ENCODE measurements at regions not wholly inside any gene's neighbourhood (a gene's known extent, or its start where the extent isn't known, plus 50 kb on each side); places are given as distances from the start of the nearest gene placed in this dataset.

- no peak for DNase-seq
Measured at GRCh38 chr5:146940295-146940694, 61.7 kb upstream of the PPP2R2B start.

DNA sequence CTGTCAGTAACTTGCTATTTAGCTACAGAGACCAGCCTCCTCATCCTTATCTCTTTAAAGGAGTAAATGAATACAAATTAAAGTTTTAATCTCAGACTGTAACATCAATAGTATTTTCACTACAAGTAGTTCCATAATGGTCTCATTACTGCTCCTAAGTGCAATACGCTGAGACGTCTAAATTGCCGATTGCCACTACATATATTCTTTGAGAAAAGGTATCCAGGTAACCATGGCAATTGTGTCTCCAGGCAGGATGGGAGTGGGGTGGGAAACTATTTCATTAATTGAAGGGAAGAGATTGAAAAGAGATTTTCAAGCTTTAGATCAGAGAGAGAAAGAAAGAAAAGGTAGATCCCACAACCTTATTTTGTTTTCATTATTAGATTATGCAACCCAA, 65.5 kb upstream of the PPP2R2B start:
- no peak for DNase-seq

- no peak for DNase-seq
Measured at GRCh38 chr5:146944764-146945616, 66.4 kb upstream of the PPP2R2B start.

DNA sequence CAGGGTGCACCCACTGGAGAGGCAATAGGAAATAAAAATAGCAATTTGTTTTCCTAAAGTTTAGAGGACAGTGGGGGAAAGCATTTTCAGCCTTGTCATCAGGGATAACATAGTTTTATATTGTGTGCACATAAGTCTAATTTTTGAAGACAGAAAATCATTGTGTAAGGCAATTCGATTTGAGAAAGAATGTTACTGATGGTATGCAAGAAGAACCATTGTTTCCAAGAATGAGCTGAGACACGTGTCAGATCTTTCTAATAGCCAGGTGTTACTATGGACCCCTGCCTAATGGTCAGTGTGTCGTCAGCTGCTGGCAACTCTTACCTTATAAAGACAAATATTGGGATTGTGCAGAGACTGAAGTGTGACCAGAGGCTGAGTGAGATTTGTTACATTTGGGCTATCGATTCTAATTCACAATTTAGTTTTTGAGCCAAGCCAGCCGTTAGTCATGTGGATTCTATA, 67.1 kb upstream of the PPP2R2B start:
- DNase-seq, result no peak

DNA sequence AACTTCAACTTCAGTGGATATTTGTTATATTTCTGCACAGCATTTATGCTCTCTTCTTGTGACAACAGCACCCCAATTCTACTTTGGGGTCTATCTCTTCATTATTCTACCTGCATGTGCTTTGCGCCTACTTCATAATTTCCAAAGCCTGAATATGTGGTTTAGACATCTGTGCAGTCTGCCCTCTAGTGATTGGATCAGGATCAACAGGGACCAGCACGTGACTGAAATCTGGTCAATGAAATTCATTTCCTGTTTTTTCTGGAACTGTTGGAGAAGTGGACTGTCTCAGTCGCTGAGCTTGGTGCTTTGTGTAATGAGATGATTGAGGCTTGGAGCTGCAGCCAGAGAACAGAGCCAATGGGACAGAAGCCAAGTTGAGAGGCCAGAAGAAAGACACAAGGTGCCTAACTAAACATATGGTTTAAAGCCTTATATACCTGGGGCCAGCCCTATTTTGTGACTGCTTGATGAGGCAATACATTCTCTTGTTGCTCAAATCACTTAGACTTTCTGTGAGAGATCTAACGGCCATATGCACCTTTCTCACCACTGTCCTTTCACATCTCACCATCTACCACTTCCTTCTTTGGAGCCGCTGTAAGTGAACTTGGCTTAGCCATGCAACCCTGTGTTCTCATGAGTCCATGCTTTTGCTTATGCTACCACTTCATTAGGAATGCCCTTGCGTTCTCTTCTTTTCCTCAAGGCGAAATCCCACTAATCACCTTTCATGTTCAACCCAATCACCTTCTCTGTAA, 68.8 kb upstream of the PPP2R2B start:
- no peak for DNase-seq

GRCh38 chr5:146948666-146949065, 70.1 kb upstream of the PPP2R2B start:
- no peak for DNase-seq

- DNase-seq, result no peak
Measured at GRCh38 chr5:146952168-146952567, 73.6 kb upstream of the PPP2R2B start.

- no peak for DNase-seq
Measured at GRCh38 chr5:146956217-146956616, 77.7 kb upstream of the PPP2R2B start.

- no peak for DNase-seq
Measured at GRCh38 chr5:146959360-146959759, 80.8 kb upstream of the PPP2R2B start.

- no peak for DNase-seq
Measured at GRCh38 chr5:146962801-146963355, 84.3 kb upstream of the PPP2R2B start.

DNA sequence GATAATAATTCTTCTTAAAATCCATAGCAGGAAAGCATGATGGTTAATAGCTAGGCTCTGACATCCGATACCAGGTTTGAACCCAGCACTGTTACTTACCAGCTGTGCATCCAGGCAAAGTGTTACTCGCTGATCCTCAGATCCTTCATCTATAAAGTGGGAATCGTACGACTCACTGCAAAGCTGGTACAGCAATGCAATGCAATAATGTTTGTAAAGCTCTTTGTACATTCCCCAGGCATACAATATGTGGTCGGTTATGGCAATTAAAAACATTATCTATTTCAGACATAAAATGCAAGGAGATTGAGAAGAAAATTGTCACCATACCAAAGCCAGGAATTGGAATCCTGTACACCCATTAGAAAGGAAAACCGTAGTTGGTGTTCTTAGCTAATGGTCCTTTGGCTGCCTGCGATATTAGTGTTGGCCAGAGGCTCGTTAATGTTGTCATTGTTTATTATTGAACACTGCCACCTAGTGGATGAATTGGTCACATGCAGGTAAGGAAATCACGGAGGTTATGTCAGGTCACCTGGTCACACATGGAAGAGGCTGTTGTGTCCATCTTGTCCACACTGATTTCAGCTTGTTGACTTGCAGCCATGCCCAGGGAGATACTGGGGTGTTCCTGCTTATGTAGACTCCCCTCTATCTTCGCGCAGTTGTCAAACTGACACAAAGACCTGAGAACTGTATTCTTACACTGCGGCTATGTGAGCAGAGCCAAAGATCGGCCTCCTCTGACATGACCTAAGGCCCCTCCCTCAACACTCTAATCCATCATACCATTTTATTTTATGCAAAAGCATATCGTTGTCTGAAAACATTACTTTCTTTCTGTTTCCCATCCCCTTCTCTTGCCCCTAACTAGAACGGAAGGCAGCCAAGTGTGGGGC, 87.5 kb upstream of the PPP2R2B start:
- peak; percentile 23 for DNase-seq

- DNase-seq, result peak; percentile 73
Measured at GRCh38 chr5:146967646-146968045, 89.1 kb upstream of the PPP2R2B start.

GRCh38 chr5:146971401-146971800, 92.8 kb upstream of the PPP2R2B start:
- no peak for DNase-seq

DNA sequence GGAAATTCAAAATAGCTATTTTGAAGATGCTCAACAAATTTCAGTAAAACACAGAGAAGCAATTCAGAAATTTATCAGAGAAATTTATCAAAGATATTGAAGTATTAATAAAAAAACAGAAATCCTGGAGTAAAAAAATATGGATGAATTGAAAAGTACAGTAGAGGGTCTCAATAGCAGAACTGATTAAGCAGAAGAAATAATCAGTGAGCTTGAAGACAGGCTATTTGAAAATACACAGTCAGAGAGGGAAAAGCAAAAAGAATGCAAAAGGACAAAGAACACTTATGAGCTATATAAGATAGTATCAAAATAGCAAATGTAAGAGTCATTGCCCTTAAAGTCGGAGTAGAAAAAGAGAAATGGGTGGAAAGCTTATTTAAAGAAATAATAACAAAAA, 107.9 kb upstream of the PPP2R2B start:
- DNase-seq, result no peak

DNA sequence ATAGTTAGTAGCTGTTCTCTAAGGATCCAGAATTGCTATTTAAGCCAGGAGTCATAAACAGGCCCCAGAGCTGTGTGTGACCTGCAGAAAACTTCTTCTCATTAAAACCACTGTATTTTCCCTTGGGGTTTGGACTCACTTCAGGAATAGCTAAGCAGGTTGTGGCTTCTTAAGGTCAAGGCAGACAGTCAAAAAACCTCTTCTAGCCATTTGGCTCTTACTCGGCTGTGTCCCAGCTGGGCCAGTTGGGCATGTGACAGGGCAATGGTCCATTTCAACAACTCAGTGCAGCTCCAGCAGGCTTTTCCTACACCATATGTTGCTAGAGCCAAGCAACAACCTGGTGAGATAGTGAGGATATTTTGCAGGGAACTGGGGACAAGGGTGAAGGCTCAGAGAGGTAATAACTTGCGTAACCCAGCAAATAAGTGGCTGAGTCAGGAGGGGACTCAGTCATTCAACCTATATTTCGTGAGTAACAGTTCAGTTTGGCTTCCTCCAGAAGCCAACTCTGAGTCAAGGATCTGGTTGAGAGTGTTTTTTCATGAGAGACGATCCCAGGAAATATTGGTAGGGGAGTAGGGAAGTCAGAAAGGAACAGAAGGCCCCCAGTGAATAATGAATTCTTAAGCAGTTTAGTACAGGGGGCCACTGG, 115.4 kb upstream of the PPP2R2B start:
- DNase-seq, result no peak

DNA sequence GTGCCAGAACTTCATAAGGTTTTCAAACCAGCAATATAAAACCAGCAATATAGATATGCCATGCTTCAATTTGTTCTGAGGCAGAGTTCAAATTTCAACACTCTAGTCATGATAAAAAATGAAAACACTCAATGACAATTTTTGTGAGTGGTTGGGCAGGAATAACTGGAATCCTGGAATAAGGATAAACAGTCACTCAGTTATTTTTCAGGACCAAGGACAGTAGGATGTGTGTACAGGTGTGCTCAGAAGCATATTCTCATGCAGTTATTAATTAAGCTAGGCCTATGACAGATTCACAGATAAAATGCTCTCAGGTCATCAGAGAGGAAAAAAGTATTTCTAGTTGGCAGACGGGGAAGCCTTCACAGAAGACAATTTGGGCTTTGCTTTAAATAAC, 117.3 kb upstream of the PPP2R2B start:
- no peak for DNase-seq

DNA sequence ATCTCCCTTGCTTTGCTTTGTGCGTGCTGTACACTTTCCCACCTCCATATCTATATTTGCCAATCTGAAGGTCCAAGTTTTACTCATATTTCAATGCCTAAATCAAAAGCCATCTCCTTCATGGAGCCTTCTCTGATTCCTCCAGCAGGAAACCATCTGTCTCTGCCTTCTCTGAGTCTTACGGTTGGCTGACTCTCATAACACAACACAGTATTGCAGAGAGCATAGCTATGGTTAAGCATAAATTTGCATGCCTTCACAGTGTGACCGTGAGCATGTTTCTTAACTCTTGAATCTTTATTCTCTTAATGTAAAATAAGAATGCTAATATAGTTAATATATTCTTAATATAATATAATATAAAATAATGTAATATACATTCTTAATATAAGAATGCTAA, 136.8 kb upstream of the PPP2R2B start:
- no peak for DNase-seq

DNA sequence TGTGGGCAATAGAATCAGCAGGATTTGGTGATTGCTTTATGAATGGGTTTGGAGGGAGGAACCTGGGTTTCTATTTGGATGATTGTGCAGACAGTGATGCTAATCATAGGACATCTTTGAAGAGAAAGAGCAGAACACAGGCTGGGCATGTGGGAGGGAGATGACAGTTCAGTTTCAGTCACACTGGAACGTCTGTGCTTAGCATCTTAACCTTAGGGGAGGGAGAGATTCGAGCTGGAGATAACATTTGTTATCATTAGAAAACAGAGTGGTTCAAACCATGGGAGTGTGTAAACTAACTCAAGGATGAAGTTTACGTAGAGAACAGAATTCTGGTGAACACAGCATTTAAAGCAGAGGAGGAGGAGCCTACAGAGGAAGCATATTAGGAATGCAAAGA, 138.6 kb upstream of the PPP2R2B start:
- no peak for DNase-seq

GRCh38 chr5:147017621-147018020, 139.1 kb upstream of the PPP2R2B start:
- no peak for DNase-seq

DNA sequence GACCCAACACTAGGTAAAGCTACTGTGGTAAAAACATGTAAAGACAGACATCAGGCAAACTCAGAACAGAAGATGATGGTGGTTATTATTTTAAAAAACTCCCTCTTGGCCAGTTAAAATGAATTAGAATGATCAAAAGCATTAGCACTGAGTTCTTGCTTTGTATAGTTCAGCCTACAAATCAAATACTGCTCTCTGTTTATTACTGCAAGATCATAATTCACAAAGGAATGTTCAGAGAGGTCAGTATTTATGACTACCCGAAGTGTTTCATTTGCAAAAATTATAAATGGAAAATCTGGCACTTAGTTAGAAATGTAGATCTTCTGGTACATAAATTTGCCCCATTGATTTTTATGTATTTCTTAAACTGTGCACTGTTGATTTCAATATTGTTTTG, 140.3 kb upstream of the PPP2R2B start:
- DNase-seq, result no peak

DNA sequence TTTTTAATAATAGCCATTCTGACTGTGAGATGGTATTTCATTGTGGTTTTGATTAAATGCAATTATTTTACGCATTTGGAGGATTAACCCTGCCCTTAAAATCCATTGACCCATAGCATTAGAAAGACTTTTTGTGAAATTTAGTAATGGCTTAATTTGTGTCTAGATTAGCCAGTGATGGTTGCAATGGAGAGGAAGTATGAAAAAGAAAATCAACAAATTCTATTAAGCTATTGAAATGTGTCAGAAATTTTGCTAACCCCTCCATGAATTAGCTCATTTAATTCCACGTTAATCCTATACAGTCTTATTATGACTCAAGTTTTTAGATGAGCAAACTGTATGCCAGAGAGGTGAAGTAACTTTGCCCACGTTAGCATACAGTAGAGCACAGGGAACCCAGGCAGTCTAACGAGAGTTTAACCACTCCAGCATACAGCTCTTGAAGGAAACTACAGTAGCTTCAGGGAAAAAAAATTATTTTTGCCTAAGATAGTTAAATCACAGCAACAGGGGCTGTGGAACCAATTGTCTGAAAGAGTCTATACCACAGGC, 158.2 kb upstream of the PPP2R2B start:
- DNase-seq, result no peak

All from occipital lobe (tissue), 1 donor.